ENCODE measurements at regions not wholly inside any gene's neighbourhood (a gene's known extent, or its start where the extent isn't known, plus 50 kb on each side); places are given as distances from the start of the nearest gene placed in this dataset.

DNA sequence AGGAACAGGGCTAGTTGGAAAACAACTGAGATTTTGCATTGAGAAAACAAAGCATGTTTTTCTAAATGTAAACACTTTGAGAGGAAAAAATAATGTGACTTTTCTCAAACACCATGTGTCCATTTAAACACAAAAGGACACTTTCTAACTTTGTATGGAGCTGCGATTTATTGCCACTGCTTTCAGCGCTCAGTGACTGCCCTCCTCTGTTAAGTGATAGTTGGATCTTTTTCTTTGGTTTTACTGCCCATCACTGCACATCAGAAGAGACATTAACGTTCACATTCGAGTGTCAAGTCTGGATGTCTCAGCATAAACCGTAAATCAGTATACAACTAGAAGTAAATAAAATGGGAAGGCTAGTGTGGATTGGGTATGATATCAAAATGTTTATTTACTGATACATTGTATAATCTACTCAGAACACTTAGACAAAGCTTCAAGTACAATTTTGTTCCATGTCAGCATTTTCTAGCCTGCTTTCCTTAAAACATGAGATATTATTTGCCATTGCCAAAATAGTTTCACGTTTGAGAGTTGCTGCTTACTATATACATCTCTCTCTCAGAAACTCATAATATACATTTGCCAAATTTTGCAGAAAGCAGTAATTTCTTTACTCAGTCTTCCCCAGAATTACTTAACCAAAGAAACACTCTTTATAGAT, 237.6 kb downstream of the IKZF2 start:
- intact Hi-C loops (cut with DNase I, micrococcal nuclease), result no loop called here
- DNase-seq (no peak), ATAC-seq (no peak)
- H3K9me3 ChIP-seq, result no peaks in the 10 kb centered on the region
- TF ChIP-seq, protein P1, sequence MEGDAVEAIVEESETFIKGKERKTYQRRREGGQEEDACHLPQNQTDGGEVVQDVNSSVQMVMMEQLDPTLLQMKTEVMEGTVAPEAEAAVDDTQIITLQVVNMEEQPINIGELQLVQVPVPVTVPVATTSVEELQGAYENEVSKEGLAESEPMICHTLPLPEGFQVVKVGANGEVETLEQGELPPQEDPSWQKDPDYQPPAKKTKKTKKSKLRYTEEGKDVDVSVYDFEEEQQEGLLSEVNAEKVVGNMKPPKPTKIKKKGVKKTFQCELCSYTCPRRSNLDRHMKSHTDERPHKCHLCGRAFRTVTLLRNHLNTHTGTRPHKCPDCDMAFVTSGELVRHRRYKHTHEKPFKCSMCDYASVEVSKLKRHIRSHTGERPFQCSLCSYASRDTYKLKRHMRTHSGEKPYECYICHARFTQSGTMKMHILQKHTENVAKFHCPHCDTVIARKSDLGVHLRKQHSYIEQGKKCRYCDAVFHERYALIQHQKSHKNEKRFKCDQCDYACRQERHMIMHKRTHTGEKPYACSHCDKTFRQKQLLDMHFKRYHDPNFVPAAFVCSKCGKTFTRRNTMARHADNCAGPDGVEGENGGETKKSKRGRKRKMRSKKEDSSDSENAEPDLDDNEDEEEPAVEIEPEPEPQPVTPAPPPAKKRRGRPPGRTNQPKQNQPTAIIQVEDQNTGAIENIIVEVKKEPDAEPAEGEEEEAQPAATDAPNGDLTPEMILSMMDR (IDR thresholded peaks at IDR 0.05), result no peak
- H3K4me1 ChIP-seq (ENCODE audit: low read depth), result peaks cover 15% of the 10 kb centered on the region
- H3K36me3 ChIP-seq (ENCODE audit: low read depth), result no peaks in the 10 kb centered on the region
- no peak overlapping the region for H3K4me3 ChIP-seq

DNA sequence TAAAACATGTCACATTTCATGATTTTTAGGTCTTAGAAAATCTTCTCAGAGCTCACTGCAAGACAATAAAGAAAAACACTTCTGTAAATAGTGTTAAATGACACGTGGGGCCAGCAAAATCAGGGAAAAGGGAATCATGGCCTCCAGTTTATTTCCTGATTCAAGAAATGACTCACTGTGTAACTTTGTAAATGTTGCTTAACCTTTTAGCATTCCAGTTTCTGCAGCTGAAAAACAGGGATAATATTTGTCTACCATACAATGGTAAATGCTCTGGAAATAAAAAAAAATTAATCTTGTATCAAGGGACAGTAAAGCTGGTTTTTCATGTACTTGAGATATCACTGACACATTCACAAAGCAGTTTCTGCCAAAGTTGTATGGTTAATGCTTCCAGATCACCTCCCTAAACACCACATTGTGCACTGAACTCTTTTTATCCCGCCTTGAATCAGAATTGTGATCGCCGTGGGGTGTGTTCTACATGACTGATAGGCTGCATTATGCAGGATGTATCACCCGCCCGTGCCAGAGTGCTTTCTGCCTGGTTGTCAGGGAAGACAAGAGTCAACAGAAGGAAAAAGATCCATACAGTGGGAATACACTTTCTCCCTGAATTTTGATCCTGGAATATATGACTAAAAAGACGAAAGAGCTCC, 238.8 kb downstream of the IKZF2 start:
- TF ChIP-seq, protein P1 (IDR thresholded peaks at IDR 0.05), result no peak
- peak; percentile 94 for ATAC-seq

DNA sequence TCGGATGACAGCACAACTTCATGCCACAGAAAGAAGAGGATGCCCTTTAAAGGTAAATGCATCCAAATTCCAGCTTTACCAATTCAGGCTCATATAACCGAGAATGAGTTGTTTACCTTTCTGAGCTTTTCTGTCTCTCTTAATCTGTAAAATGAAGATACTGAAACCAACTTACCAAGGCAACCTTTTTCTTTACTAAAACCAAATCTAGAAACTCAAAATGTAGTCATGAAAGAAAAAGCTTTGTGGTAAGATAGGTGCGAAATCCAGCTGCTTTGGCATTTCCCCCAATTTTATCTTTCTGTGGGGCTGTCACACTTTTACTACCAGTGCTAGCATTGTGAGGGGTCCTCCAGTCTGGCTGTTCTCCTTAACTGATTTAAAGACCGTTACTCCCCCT, 240.4 kb downstream of the IKZF2 start:
- intact Hi-C loops (cut with DNase I, micrococcal nuclease), result no loop called here
- H3K4me1 ChIP-seq (ENCODE audit: low read depth), result peaks cover 23% of the 10 kb centered on the region

More for the DNA sequence above, 238.8 kb downstream of the IKZF2 start:
- DNase-seq, result peak; percentile 62 to 74 (median 66)
- Histone ChIP-seq H3K4me3 (no peak overlapping the region), H3K4me1 (ENCODE audit: low read depth) (peaks cover 15% of the 10 kb centered on the region), H3K9me3 (no peaks in the 10 kb centered on the region), H3K36me3 (ENCODE audit: low read depth) (no peaks in the 10 kb centered on the region)
- intact Hi-C loops (cut with DNase I, micrococcal nuclease), result no loop called here

DNA sequence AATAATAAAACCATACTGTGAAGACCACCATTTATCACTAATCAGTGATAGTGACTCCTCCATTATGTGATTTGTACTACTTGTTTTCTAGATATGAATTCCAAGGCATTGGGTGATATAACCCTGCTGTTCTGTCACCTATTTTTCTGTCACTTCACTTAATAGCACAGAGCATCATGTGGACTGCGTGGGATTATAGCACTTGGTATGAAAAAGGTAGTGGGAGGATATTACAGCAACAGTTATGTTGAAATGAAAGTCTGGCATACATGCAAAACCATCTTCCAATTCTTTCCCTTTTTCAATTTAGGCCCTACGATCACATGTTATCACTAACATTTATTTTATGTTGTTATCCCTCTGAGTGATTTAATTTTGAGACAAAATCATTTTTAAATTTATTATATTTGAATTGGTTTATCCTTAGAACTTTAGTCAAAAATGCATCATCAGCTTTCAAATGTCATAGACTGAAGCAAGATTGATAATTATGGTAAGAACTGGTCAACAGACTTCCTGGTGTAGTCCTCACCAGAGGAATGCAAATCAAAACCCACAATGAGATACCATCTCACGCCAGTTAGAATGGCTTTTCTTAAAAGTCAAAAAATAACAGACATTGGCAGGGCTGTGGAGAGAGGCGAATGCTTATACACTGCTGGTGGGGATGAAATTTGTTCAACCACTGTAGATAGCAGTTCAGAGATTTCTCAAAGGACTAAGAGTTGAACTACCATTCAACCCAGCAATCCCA, 242.6 kb downstream of the IKZF2 start:
- ATAC-seq, result no peak
- TF ChIP-seq, protein P1 (IDR thresholded peaks at IDR 0.05), result no peak
- DNase-seq, result no peak
- Histone ChIP-seq H3K4me1 (ENCODE audit: low read depth) (peaks cover 28% of the 10 kb centered on the region), H3K36me3 (ENCODE audit: low read depth) (no peaks in the 10 kb centered on the region), H3K4me3 (no peak overlapping the region), H3K9me3 (no peaks in the 10 kb centered on the region)
- intact Hi-C loops (cut with DNase I, micrococcal nuclease), result no loop called here

More for the DNA sequence above, 240.4 kb downstream of the IKZF2 start:
- ATAC-seq, result no peak
- Histone ChIP-seq H3K9me3 (no peaks in the 10 kb centered on the region), H3K4me3 (no peak overlapping the region), H3K36me3 (ENCODE audit: low read depth) (no peaks in the 10 kb centered on the region)
- TF ChIP-seq, protein P1 (IDR thresholded peaks at IDR 0.05), result no peak
- DNase-seq, result no peak

DNA sequence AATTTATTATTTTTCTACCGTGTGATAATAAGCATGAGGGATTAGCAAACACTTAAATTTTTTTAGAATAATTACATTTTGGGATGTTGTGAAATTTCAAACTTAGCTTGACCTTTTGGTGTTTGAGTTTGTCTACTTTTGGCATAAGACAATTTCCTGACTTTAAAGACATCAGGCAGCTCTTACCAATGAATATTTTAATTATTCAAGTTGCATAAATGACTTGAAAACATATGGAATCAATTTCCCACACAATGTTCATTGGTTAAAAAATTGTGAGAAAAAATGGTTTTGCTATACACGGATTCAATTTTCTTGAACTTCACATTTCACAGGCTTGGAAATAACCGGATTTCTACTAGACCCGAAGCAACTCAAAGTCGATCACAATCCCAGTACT, 243.4 kb downstream of the IKZF2 start:
- Histone ChIP-seq H3K4me1 (ENCODE audit: low read depth) (peaks cover 22% of the 10 kb centered on the region), H3K9me3 (no peaks in the 10 kb centered on the region), H3K4me3 (no peak overlapping the region), H3K36me3 (ENCODE audit: low read depth) (no peaks in the 10 kb centered on the region)
- ATAC-seq (no peak), DNase-seq (no peak)
- TF ChIP-seq, protein P1 (IDR thresholded peaks at IDR 0.05), result no peak
- intact Hi-C loops (cut with DNase I, micrococcal nuclease), result no loop called here
